ENCODE measurements at regions not wholly inside any gene's neighbourhood (a gene's known extent, or its start where the extent isn't known, plus 50 kb on each side); places are given as distances from the start of the nearest gene placed in this dataset.

DNA sequence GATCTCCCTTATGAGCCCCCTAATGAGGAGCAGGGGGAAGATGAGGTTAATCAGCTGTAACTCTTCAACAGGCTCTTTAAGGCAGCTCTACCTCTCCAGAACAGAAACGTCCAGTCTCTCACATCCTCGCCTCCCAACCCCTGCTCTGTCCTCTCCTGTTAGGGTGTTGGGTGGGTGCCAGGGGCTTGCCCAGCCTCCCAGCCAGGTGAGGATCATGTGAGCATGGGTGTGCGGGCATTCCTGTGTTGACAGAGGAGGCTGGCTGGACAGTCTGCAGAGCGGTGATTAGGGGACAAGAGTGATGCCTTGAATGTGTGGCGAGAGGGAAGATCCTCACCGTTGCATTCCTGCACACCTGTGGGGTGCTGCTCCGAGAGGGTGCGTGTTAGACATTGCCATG lies 51.7 kb downstream of the CCDC180 start:
- Histone ChIP-seq H3K9me3 (no peaks in the 10 kb centered on the region), H3K36me3 (peaks cover 0 to 58% (median 0%) of the 10 kb centered on the region in 3 donors), H3K4me3 (no peak overlapping the region), H3K4me1 (no peaks in the 10 kb centered on the region), H3K27ac (no peak overlapping the region), H3K27me3 (no peaks in the 10 kb centered on the region)
- DNase-seq = no peak
- 73 to 75% methylated on average over 7 of the region's 8 CpGs for WGBS, 2 donors
- intact Hi-C loops (cut with DNase I) = no loop called here
- TF ChIP-seq POLR2A (IDR thresholded peaks at IDR 0.05) = no peak
- TF ChIP-seq, protein P1, sequence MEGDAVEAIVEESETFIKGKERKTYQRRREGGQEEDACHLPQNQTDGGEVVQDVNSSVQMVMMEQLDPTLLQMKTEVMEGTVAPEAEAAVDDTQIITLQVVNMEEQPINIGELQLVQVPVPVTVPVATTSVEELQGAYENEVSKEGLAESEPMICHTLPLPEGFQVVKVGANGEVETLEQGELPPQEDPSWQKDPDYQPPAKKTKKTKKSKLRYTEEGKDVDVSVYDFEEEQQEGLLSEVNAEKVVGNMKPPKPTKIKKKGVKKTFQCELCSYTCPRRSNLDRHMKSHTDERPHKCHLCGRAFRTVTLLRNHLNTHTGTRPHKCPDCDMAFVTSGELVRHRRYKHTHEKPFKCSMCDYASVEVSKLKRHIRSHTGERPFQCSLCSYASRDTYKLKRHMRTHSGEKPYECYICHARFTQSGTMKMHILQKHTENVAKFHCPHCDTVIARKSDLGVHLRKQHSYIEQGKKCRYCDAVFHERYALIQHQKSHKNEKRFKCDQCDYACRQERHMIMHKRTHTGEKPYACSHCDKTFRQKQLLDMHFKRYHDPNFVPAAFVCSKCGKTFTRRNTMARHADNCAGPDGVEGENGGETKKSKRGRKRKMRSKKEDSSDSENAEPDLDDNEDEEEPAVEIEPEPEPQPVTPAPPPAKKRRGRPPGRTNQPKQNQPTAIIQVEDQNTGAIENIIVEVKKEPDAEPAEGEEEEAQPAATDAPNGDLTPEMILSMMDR (IDR thresholded peaks at IDR 0.05) = no peak

All from esophagus squamous epithelium (tissue), 5 donors.